Panc1 (cell line): ENCODE measurements at regions not wholly inside any gene's neighbourhood (a gene's known extent, or its start where the extent isn't known, plus 50 kb on each side); places are given as distances from the start of the nearest gene placed in this dataset.

Experiments
- POLR2AphosphoS5 ChIP-seq: IDR thresholded peaks from 2 replicates; pipeline ENCODE4 v1.6.1; 2012; ENCODE audit warnings: mild to moderate bottlenecking, low read depth, low read length, moderate library complexity
- SIN3A ChIP-seq: IDR thresholded peaks from 2 replicates; pipeline ENCODE4 v1.6.1; 2012; ENCODE audit warnings: low read depth, mild to moderate bottlenecking, low read length, moderate library complexity, borderline replicate concordance; ENCODE audit not compliant: insufficient read depth
- TCF7L2 ChIP-seq: IDR thresholded peaks from 2 replicates; pipeline ENCODE4 v1.6.1; 2011; ENCODE audit warnings: mild to moderate bottlenecking, low read depth, low read length, inconsistent platforms
- TF ChIP-seq, protein P1 (sequence below): fragments of 450-650 bp; IDR thresholded peaks from 2 replicates; pipeline ENCODE4 v1.5.1; 2017; ENCODE audit warnings: mild to moderate bottlenecking
- TF ChIP-seq, protein P2 (sequence below), 2 experiments: IDR thresholded peaks; 2 replicates each; pipeline ENCODE4 v1.6.1; 2011 to 2012; ENCODE audit warnings: low read depth in 2 of 2, control low read depth in 1 of 2, low read length in 1 of 2, mild to moderate bottlenecking in 1 of 2, moderate library complexity in 1 of 2; ENCODE audit not compliant: insufficient read depth in 1 of 2

DNA sequence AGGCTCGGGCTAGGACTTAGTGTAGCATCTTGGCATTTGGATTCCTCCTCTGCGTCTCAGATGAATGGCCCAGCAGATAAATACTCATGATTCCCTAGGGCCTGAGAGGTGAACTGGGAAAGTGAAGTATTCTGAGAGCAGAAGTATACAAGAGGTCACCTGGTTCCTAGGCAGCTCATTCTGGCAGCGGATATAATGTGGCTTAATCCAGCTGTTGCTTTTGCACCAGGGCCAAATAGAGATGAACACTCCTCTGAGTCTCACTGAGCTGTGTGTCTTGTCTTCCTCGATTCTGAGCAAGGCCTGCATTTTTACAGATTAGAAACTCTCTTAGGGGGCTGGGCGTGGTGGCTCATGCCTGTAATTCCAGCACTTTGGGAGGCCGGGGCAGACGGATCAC is 196.1 kb downstream of the SLC4A3 start:
- TF ChIP-seq, protein P1, sequence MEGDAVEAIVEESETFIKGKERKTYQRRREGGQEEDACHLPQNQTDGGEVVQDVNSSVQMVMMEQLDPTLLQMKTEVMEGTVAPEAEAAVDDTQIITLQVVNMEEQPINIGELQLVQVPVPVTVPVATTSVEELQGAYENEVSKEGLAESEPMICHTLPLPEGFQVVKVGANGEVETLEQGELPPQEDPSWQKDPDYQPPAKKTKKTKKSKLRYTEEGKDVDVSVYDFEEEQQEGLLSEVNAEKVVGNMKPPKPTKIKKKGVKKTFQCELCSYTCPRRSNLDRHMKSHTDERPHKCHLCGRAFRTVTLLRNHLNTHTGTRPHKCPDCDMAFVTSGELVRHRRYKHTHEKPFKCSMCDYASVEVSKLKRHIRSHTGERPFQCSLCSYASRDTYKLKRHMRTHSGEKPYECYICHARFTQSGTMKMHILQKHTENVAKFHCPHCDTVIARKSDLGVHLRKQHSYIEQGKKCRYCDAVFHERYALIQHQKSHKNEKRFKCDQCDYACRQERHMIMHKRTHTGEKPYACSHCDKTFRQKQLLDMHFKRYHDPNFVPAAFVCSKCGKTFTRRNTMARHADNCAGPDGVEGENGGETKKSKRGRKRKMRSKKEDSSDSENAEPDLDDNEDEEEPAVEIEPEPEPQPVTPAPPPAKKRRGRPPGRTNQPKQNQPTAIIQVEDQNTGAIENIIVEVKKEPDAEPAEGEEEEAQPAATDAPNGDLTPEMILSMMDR, result no peak
- TF ChIP-seq SIN3A (no peak), POLR2AphosphoS5 (no peak), TCF7L2 (no peak)
- TF ChIP-seq, protein P2, sequence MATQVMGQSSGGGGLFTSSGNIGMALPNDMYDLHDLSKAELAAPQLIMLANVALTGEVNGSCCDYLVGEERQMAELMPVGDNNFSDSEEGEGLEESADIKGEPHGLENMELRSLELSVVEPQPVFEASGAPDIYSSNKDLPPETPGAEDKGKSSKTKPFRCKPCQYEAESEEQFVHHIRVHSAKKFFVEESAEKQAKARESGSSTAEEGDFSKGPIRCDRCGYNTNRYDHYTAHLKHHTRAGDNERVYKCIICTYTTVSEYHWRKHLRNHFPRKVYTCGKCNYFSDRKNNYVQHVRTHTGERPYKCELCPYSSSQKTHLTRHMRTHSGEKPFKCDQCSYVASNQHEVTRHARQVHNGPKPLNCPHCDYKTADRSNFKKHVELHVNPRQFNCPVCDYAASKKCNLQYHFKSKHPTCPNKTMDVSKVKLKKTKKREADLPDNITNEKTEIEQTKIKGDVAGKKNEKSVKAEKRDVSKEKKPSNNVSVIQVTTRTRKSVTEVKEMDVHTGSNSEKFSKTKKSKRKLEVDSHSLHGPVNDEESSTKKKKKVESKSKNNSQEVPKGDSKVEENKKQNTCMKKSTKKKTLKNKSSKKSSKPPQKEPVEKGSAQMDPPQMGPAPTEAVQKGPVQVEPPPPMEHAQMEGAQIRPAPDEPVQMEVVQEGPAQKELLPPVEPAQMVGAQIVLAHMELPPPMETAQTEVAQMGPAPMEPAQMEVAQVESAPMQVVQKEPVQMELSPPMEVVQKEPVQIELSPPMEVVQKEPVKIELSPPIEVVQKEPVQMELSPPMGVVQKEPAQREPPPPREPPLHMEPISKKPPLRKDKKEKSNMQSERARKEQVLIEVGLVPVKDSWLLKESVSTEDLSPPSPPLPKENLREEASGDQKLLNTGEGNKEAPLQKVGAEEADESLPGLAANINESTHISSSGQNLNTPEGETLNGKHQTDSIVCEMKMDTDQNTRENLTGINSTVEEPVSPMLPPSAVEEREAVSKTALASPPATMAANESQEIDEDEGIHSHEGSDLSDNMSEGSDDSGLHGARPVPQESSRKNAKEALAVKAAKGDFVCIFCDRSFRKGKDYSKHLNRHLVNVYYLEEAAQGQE (IDR thresholded peaks at IDR 0.05; ENCODE audit: insufficient read depth in 1 of 2, low read depth in 2 of 2, low read length in 1 of 2), result no peak
